Parathyroid adenoma (tissue), 2 donors: ENCODE measurements at regions not wholly inside any gene's neighbourhood (a gene's known extent, or its start where the extent isn't known, plus 50 kb on each side); places are given as distances from the start of the nearest gene placed in this dataset.

Experiments used
- H2AFZ ChIP-seq: fragments of 300-600 bp; sonication (generic); one replicate; pipeline ENCODE4 v1.7.0; 2017; ENCODE audit warnings: antibody characterized with exemption, mild to moderate bottlenecking
- H3K27ac ChIP-seq: fragments of 300-600 bp; sonication (generic); one replicate; pipeline ENCODE4 v1.7.0; 2017
- H3K27me3 ChIP-seq: fragments of 300-600 bp; sonication (generic); one replicate; pipeline ENCODE4 v1.7.0; 2017; ENCODE audit warnings: low read length; ENCODE audit not compliant: control insufficient read depth, insufficient read depth
- H3K36me3 ChIP-seq: fragments of 300-600 bp; sonication (generic); one replicate; pipeline ENCODE4 v1.7.0; 2017; ENCODE audit warnings: low read length; ENCODE audit not compliant: control insufficient read depth, insufficient read depth
- H3K4me1 ChIP-seq: fragments of 300-600 bp; sonication (generic); one replicate; pipeline ENCODE4 v1.7.0; 2017; ENCODE audit warnings: control low read depth
- H3K4me2 ChIP-seq: fragments of 300-600 bp; sonication (generic); one replicate; pipeline ENCODE4 v1.7.0; 2017; ENCODE audit warnings: low read length
- H3K4me3 ChIP-seq: fragments of 300-600 bp; sonication (generic); one replicate; pipeline ENCODE4 v1.7.0; 2017; ENCODE audit warnings: low read depth, low read length
- H3K79me2 ChIP-seq: fragments of 300-600 bp; sonication (generic); one replicate; pipeline ENCODE4 v1.7.0; 2017; ENCODE audit warnings: control low read depth
- H3K9ac ChIP-seq: fragments of 300-600 bp; sonication (generic); one replicate; pipeline ENCODE4 v1.7.0; 2017; ENCODE audit warnings: mild to moderate bottlenecking
- H3K9me3 ChIP-seq: fragments of 300-600 bp; sonication (generic); one replicate; pipeline ENCODE4 v1.7.0; 2017; ENCODE audit warnings: low read length; ENCODE audit not compliant: control insufficient read depth
- CTCF ChIP-seq: fragments of 300-600 bp; sonication (generic); IDR thresholded peaks from one replicate; pipeline ENCODE4 v1.7.0; 2017; ENCODE audit warnings: antibody characterized with exemption, mild to moderate bottlenecking
- donor health status: primary hyperparathyroidism.

- no peak overlapping the region for H3K4me3 ChIP-seq
- no peak overlapping the region for H3K9ac ChIP-seq
- no peaks in the 10 kb centered on the region for H3K27me3 ChIP-seq
- H3K9me3 ChIP-seq = no peaks in the 10 kb centered on the region
- H3K4me1 ChIP-seq = no peaks in the 10 kb centered on the region
- H3K36me3 ChIP-seq = no peaks in the 10 kb centered on the region
- H3K4me2 ChIP-seq = no peak overlapping the region
- no peak overlapping the region for H3K27ac ChIP-seq
- no peaks in the 10 kb centered on the region for H3K79me2 ChIP-seq
- H2AFZ ChIP-seq = no peak overlapping the region
- TF ChIP-seq CTCF = no peak
These were observed 393.0 kb upstream of the DCN start for GRCh38 chr12:91575630-91576029.

GRCh38 chr12:91574975-91575374, 392.4 kb upstream of the DCN start:
- H3K27ac ChIP-seq = no peak overlapping the region
- H3K9ac ChIP-seq = no peak overlapping the region
- no peak overlapping the region for H3K4me3 ChIP-seq

GRCh38 chr12:91574391-91574790, 391.8 kb upstream of the DCN start:
- peak overlapping the region; percentile 8 for H3K4me2 ChIP-seq
- H3K9me3 ChIP-seq = no peaks in the 10 kb centered on the region
- no peaks in the 10 kb centered on the region for H3K79me2 ChIP-seq
- H3K27ac ChIP-seq = no peak overlapping the region
- H3K4me3 ChIP-seq = no peak overlapping the region
- TF ChIP-seq CTCF = no peak
- H3K9ac ChIP-seq = no peak overlapping the region
- H3K27me3 ChIP-seq = no peaks in the 10 kb centered on the region
- H3K36me3 ChIP-seq = no peaks in the 10 kb centered on the region
- H2AFZ ChIP-seq = peak overlapping the region; percentile 48
- no peaks in the 10 kb centered on the region for H3K4me1 ChIP-seq

More at GRCh38 chr12:91574975-91575374, 392.4 kb upstream of the DCN start:
- H3K9me3 ChIP-seq = no peaks in the 10 kb centered on the region
- H3K27me3 ChIP-seq = no peaks in the 10 kb centered on the region
- H3K36me3 ChIP-seq = no peaks in the 10 kb centered on the region
- H3K4me1 ChIP-seq = no peaks in the 10 kb centered on the region
- H3K4me2 ChIP-seq = no peak overlapping the region
- no peak for TF ChIP-seq CTCF
- peak overlapping the region; percentile 48 for H2AFZ ChIP-seq
- H3K79me2 ChIP-seq = no peaks in the 10 kb centered on the region

- TF ChIP-seq CTCF = no peak
- Histone ChIP-seq H3K4me2 (no peak overlapping the region), H3K9me3 (no peaks in the 10 kb centered on the region), H3K79me2 (no peaks in the 10 kb centered on the region), H2AFZ (no peak overlapping the region), H3K27ac (no peak overlapping the region), H3K4me1 (no peaks in the 10 kb centered on the region), H3K9ac (no peak overlapping the region), H3K36me3 (no peaks in the 10 kb centered on the region), H3K27me3 (no peaks in the 10 kb centered on the region), H3K4me3 (no peak overlapping the region)
These were observed 390.3 kb upstream of the DCN start for GRCh38 chr12:91572869-91573268.

GRCh38 chr12:91567100-91567485, 384.5 kb upstream of the DCN start:
- no peaks in the 10 kb centered on the region for H3K79me2 ChIP-seq
- no peak overlapping the region for H3K4me2 ChIP-seq
- H3K9ac ChIP-seq = no peak overlapping the region
- H3K4me1 ChIP-seq = no peaks in the 10 kb centered on the region
- H3K27me3 ChIP-seq = no peaks in the 10 kb centered on the region
- TF ChIP-seq CTCF = no peak
- H3K9me3 ChIP-seq = no peaks in the 10 kb centered on the region
- H3K36me3 ChIP-seq = no peaks in the 10 kb centered on the region
- H3K27ac ChIP-seq = no peak overlapping the region
- no peak overlapping the region for H2AFZ ChIP-seq
- no peak overlapping the region for H3K4me3 ChIP-seq
